ENCODE measurements at regions not wholly inside any gene's neighbourhood (a gene's known extent, or its start where the extent isn't known, plus 50 kb on each side); places are given as distances from the start of the nearest gene placed in this dataset.

- 42 to 46% methylated on average over 9 to 11 of the region's 11 CpGs for WGBS, 2 donors
- H3K27me3 ChIP-seq, result no peaks in the 10 kb centered on the region
- no peak for ATAC-seq
- H3K9me3 ChIP-seq, result no peaks in the 10 kb centered on the region
- no peak overlapping the region for H3K4me3 ChIP-seq
- H3K36me3 ChIP-seq (replicated peaks in 1 of 2; ENCODE audit: insufficient read depth in 1 of 2, low read depth in 2 of 2), result no peaks in the 10 kb centered on the region
- no peak overlapping the region for H3K27ac ChIP-seq
- TF ChIP-seq, protein P1, sequence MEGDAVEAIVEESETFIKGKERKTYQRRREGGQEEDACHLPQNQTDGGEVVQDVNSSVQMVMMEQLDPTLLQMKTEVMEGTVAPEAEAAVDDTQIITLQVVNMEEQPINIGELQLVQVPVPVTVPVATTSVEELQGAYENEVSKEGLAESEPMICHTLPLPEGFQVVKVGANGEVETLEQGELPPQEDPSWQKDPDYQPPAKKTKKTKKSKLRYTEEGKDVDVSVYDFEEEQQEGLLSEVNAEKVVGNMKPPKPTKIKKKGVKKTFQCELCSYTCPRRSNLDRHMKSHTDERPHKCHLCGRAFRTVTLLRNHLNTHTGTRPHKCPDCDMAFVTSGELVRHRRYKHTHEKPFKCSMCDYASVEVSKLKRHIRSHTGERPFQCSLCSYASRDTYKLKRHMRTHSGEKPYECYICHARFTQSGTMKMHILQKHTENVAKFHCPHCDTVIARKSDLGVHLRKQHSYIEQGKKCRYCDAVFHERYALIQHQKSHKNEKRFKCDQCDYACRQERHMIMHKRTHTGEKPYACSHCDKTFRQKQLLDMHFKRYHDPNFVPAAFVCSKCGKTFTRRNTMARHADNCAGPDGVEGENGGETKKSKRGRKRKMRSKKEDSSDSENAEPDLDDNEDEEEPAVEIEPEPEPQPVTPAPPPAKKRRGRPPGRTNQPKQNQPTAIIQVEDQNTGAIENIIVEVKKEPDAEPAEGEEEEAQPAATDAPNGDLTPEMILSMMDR (IDR thresholded peaks at IDR 0.05), result no peak
- no peak for TF ChIP-seq POLR2A (IDR thresholded peaks at IDR 0.05)
- H3K4me1 ChIP-seq, result no peaks in the 10 kb centered on the region
- no peak for DNase-seq
- intact Hi-C loops (cut with DNase I), result no loop called here
These were observed 275.1 kb downstream of the NPHP4 start for GRCh38 chr1:5717031-5717682.

DNA sequence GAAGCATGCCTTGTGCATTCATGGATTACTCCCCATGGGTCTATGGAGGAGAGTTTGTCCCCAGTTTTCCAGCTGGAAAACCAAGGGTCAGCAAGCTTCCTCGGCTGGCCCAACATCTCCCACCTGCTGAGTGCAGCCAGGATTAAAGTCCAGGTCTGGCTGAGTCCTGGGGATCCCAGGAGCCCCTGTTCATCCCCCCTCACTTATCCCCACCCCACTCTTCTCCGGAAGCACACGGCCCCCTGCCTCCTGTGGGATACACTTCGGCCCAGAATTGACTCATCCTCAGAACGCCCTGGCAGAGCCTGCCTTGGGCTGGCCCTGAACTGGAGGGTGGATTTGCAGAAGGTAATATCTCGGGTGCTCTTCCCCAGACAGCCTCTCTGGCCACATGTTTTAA lies 276.1 kb downstream of the NPHP4 start:
- intact Hi-C loops (cut with DNase I), result no loop called here
- no peak for DNase-seq
- 60 to 83% methylated on average over 5 to 6 of the region's 6 CpGs for WGBS, 2 donors

DNA sequence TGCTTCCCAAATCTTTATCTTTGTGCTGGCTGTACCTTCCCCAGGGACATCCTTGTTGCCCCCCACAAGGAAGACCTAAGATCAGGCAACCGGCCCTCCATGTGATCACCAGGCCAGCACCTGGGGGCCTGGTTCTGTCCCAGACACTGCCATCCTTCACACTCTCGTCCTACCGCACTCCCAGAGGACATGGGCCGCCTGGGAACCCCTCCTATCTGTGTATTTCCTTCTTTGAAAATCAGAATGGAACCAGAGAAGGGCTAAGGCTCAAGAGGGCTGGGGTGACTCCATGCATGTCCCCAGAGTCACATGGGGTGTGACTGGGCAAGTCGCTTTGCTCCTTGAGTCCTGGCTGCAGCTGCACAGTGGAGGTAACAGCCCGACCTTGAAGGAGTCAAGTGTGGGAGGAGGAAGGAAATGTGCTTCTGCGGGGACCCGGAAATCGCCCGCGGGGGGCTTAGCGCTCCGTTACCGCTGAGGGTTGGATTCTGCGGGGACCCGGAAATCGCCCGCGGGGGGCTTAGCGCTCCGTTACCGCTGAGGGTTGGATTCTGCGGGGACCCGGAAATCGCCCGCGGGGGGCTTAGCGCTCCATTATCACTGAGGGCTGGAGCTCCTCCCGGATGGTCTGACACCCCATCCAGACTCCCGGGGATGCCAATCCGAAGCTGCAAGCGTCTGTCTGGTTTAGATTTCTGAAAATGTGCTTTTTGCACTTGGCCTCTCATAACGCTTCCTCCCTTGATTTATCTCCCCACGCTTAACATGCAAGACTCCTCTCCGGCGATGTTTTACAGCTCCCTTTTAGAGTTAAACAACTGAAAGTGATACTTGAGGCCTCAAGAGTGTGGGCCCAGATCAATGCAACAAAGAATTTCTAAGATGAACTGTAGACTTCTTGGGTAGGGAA lies 278.9 kb downstream of the NPHP4 start:
- no peak for DNase-seq
- intact Hi-C loops (cut with DNase I), result no loop called here
- Histone ChIP-seq H3K27me3 (no peaks in the 10 kb centered on the region), H3K9me3 (no peaks in the 10 kb centered on the region), H3K36me3 (replicated peaks in 1 of 2; ENCODE audit: insufficient read depth in 1 of 2, low read depth in 2 of 2) (no peaks in the 10 kb centered on the region), H3K27ac (no peak overlapping the region), H3K4me3 (no peak overlapping the region), H3K4me1 (no peaks in the 10 kb centered on the region)
- TF ChIP-seq, protein P1 (IDR thresholded peaks at IDR 0.05), result no peak
- no peak for TF ChIP-seq POLR2A (IDR thresholded peaks at IDR 0.05)
- no peak for ATAC-seq
- WGBS, 2 donors, result 86 to 88% methylated on average over 27 to 36 of the region's 36 CpGs

More for the DNA sequence above, 276.1 kb downstream of the NPHP4 start:
- Histone ChIP-seq H3K27ac (no peak overlapping the region), H3K27me3 (no peaks in the 10 kb centered on the region), H3K4me1 (no peaks in the 10 kb centered on the region), H3K9me3 (no peaks in the 10 kb centered on the region), H3K4me3 (no peak overlapping the region), H3K36me3 (replicated peaks in 1 of 2; ENCODE audit: insufficient read depth in 1 of 2, low read depth in 2 of 2) (no peaks in the 10 kb centered on the region)
- no peak for ATAC-seq
- no peak for TF ChIP-seq POLR2A (IDR thresholded peaks at IDR 0.05)
- TF ChIP-seq, protein P1 (IDR thresholded peaks at IDR 0.05), result no peak

GRCh38 chr1:5711956-5712645 lies 280.1 kb downstream of the NPHP4 start:
- 78 to 89% methylated on average over 33 to 43 of the region's 45 CpGs for WGBS, 2 donors
- DNase-seq, result no peak
- no peak for ATAC-seq
- TF ChIP-seq POLR2A (IDR thresholded peaks at IDR 0.05), result no peak
- TF ChIP-seq, protein P1 (IDR thresholded peaks at IDR 0.05), result no peak
- H3K9me3 ChIP-seq, result no peaks in the 10 kb centered on the region
- intact Hi-C loops (cut with DNase I), result no loop called here
- H3K36me3 ChIP-seq (replicated peaks in 1 of 2; ENCODE audit: insufficient read depth in 1 of 2, low read depth in 2 of 2), result no peaks in the 10 kb centered on the region
- no peak overlapping the region for H3K27ac ChIP-seq
- no peak overlapping the region for H3K4me3 ChIP-seq
- no peaks in the 10 kb centered on the region for H3K4me1 ChIP-seq
- H3K27me3 ChIP-seq, result no peaks in the 10 kb centered on the region

Data from body of pancreas (tissue), 4 donors.